Esophagus squamous epithelium (tissue), 5 donors: ENCODE measurements at regions not wholly inside any gene's neighbourhood (a gene's known extent, or its start where the extent isn't known, plus 50 kb on each side); places are given as distances from the start of the nearest gene placed in this dataset.

Experiments used
- DNase-seq: peaks from one replicate; lab custom pipeline; 2025; lab: John Stamatoyannopoulos, UW
- H3K27ac ChIP-seq, 4 donors: fragments of 200-600 bp; sonication (generic); one replicate each; pipeline ENCODE4 v1.5.1; 2016 to 2019; ENCODE audit warnings: mild to moderate bottlenecking in 1 of 4
- H3K27me3 ChIP-seq, 4 donors: fragments of 200-600 bp; sonication (generic); 1 replicate in 3 of 4; 2 replicates in 1 of 4; pipeline versions ENCODE4 v1.5.1 to v1.6.0; 2017 to 2021; ENCODE audit warnings: antibody characterized with exemption in 1 of 4
- H3K36me3 ChIP-seq, 3 donors: fragments of 200-600 bp; sonication (generic); one replicate each; pipeline ENCODE4 v1.5.1; 2016 to 2019
- H3K4me1 ChIP-seq, 3 donors: fragments of 200-600 bp; sonication (generic); one replicate each; pipeline ENCODE4 v1.5.1; 2017 to 2019
- H3K4me3 ChIP-seq, 4 donors: fragments of 200-600 bp; sonication (generic); 1 replicate in 3 of 4; 2 replicates in 1 of 4; pipeline ENCODE4 v1.5.1; 2016 to 2019; ENCODE audit warnings: mild to moderate bottlenecking in 2 of 4, moderate library complexity in 1 of 4
- H3K9me3 ChIP-seq, 3 donors: fragments of 200-600 bp; sonication (generic); one replicate each; pipeline ENCODE4 v1.5.1; 2016 to 2019
- POLR2A ChIP-seq, 4 donors: fragments of 450-650 bp; IDR thresholded peaks; one replicate each; pipeline ENCODE4 v1.6.1; 2017; ENCODE audit warnings: antibody characterized with exemption in 4 of 4, mild to moderate bottlenecking in 4 of 4, moderate library complexity in 3 of 4
- WGBS, 2 donors: methylation state at CpG; one replicate each; pipeline ENCODE4 v1.1.5; 2018; 5-methylcytosine and 5-hydroxymethylcytosine counted together
- intact Hi-C: fragments of 100-400 bp; cut with DNase I; formaldehyde crosslinking; loops from one replicate; pipeline ENCODE4 v1.15.0; 2022
- TF ChIP-seq, protein P1 (sequence below), 6 experiments: fragments of 450-650 bp in 4 of 6; fragments of 200-600 bp in 2 of 6; sonication (generic) in 2 of 6; IDR thresholded peaks; one replicate each; pipeline ENCODE4 v1.5.1; 2016 to 2019; ENCODE audit warnings: antibody characterized with exemption in 6 of 6, mild to moderate bottlenecking in 4 of 6, moderate library complexity in 4 of 6
- donor health status: DM: yes; HTN: yes; CAD: no.

DNA sequence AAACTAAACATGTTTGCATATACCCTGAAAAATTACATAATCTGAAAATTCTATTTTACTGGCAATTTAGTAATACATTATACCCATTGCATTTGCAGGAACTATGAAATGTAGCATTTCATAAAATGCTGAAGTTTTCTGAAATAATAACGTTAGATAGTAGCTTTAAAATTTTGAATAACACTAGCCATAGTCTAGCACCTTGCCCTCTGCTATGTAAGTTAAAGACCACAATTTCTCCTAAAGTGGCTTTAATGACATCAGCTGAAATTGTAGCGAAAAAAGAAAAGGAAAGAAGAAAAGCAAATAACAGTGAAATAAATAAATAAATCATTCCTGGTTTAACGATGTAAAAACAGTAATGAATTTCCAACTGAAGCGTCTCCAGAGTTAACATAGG lies 172.8 kb upstream of the RASA1 start:
- TF ChIP-seq, protein P1, sequence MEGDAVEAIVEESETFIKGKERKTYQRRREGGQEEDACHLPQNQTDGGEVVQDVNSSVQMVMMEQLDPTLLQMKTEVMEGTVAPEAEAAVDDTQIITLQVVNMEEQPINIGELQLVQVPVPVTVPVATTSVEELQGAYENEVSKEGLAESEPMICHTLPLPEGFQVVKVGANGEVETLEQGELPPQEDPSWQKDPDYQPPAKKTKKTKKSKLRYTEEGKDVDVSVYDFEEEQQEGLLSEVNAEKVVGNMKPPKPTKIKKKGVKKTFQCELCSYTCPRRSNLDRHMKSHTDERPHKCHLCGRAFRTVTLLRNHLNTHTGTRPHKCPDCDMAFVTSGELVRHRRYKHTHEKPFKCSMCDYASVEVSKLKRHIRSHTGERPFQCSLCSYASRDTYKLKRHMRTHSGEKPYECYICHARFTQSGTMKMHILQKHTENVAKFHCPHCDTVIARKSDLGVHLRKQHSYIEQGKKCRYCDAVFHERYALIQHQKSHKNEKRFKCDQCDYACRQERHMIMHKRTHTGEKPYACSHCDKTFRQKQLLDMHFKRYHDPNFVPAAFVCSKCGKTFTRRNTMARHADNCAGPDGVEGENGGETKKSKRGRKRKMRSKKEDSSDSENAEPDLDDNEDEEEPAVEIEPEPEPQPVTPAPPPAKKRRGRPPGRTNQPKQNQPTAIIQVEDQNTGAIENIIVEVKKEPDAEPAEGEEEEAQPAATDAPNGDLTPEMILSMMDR (IDR thresholded peaks at IDR 0.05), result no peak
- TF ChIP-seq POLR2A (IDR thresholded peaks at IDR 0.05), result no peak
- Histone ChIP-seq H3K9me3 (no peaks in the 10 kb centered on the region), H3K36me3 (no peaks in the 10 kb centered on the region), H3K27ac (no peak overlapping the region), H3K27me3 (no peaks in the 10 kb centered on the region), H3K4me3 (no peak overlapping the region), H3K4me1 (no peaks in the 10 kb centered on the region)
- DNase-seq, result no peak
- WGBS, 2 donors, result 79 to 83% methylated on average over 4 of the region's 4 CpGs
- intact Hi-C loops, result no loop called here

DNA sequence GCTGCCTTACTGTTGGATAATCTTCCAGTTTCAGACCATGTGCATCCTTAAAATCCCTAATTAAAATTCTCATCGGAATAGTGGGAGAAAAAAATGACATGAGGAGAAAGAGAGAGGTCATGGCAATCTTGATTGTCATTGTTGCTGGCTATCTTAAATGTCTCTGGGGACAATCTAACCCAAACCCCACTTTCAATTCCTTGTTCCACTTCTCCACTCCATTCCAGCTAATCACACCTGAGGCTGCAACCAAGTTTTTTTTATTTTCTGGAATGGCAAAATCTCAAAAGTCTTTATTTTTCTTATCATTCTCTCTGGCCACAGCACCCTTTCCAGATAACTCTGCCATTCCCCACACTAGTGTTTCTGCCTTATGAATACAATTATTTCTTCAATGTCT lies 171.9 kb upstream of the RASA1 start:
- Histone ChIP-seq H3K27ac (no peak overlapping the region), H3K27me3 (no peaks in the 10 kb centered on the region), H3K36me3 (no peaks in the 10 kb centered on the region), H3K4me1 (no peaks in the 10 kb centered on the region), H3K9me3 (no peaks in the 10 kb centered on the region), H3K4me3 (no peak overlapping the region)
- WGBS, 2 donors, result 63 to 70% methylated on average over 1 of the region's 1 CpG
- TF ChIP-seq, protein P1 (IDR thresholded peaks at IDR 0.05), result no peak
- no peak for TF ChIP-seq POLR2A (IDR thresholded peaks at IDR 0.05)
- intact Hi-C loops, result no loop called here
- no peak for DNase-seq

DNA sequence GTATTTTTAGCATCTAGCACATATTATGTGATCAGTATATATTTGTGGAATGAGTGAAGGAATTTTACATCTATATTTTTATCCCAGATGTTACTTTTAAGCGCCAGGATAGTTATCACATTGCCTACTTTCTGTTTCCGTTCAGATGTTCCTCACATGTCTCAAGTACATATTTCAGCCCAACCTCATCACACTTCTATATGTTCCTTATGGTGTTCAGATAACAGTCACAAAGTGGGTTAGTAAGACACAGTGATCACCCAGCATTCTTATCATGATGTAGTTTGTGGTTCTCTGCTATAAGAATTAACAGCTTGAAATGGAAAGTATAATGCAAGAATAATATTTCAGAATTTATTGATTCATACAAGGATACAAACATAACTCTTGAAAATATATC lies 170.0 kb upstream of the RASA1 start:
- intact Hi-C loops, result no loop called here
- 72 to 88% methylated on average over 2 of the region's 2 CpGs for WGBS, 2 donors
- Histone ChIP-seq H3K27ac (no peak overlapping the region), H3K9me3 (no peaks in the 10 kb centered on the region), H3K36me3 (no peaks in the 10 kb centered on the region), H3K4me1 (no peaks in the 10 kb centered on the region), H3K27me3 (no peaks in the 10 kb centered on the region), H3K4me3 (no peak overlapping the region)
- DNase-seq, result no peak
- no peak for TF ChIP-seq POLR2A (IDR thresholded peaks at IDR 0.05)
- TF ChIP-seq, protein P1 (IDR thresholded peaks at IDR 0.05), result no peak

GRCh38 chr5:87099291-87099839 lies 168.3 kb upstream of the RASA1 start:
- H3K4me1 ChIP-seq, result no peaks in the 10 kb centered on the region
- no peaks in the 10 kb centered on the region for H3K9me3 ChIP-seq
- no peak overlapping the region for H3K27ac ChIP-seq
- intact Hi-C loops, result no loop called here
- no peaks in the 10 kb centered on the region for H3K36me3 ChIP-seq
- TF ChIP-seq, protein P1 (IDR thresholded peaks at IDR 0.05), result no peak
- TF ChIP-seq POLR2A (IDR thresholded peaks at IDR 0.05), result no peak
- no peak for DNase-seq
- H3K27me3 ChIP-seq, result no peaks in the 10 kb centered on the region
- WGBS, 2 donors, result 70 to 80% methylated on average over 1 of the region's 1 CpG
- H3K4me3 ChIP-seq, result no peak overlapping the region

DNA sequence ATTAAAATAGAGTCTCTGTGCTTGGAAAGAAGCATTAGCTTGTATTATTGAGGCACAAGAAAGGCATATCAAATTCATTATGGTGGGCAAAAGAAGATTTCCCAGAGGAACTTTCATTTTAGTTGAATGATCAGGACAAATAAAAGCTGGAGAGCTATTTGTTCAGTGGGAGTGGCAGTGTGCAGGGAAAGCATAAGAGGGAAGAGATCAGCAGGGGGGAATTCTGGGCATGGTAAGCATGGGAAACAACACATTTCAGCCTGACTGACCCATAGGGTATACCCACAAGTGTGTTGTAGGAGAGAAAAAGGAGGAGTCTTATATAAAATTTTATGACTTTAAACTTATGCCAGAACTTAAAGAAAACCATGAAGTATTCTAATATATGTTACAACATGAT lies 167.7 kb upstream of the RASA1 start:
- TF ChIP-seq POLR2A (IDR thresholded peaks at IDR 0.05), result no peak
- TF ChIP-seq, protein P1 (IDR thresholded peaks at IDR 0.05), result no peak

More for the DNA sequence above, 167.7 kb upstream of the RASA1 start:
- DNase-seq, result no peak
- Histone ChIP-seq H3K27ac (no peak overlapping the region), H3K36me3 (no peaks in the 10 kb centered on the region), H3K4me3 (no peak overlapping the region), H3K4me1 (no peaks in the 10 kb centered on the region), H3K27me3 (no peaks in the 10 kb centered on the region), H3K9me3 (no peaks in the 10 kb centered on the region)
- intact Hi-C loops, result no loop called here
